HEK293T (cell line): ENCODE measurements at regions not wholly inside any gene's neighbourhood (a gene's known extent, or its start where the extent isn't known, plus 50 kb on each side); places are given as distances from the start of the nearest gene placed in this dataset.

Experiments used
- BHLHE40 ChIP-seq: fragments of 450-650 bp; IDR thresholded peaks from 2 replicates; pipeline ENCODE4 v1.6.1; 2016; ENCODE audit warnings: mild to moderate bottlenecking, moderate library complexity, borderline replicate concordance
- ELF4 ChIP-seq: fragments of 450-650 bp; IDR thresholded peaks from 2 replicates; pipeline ENCODE4 v1.6.1; 2017; ENCODE audit warnings: antibody characterized with exemption
- FOXA1 ChIP-seq: fragments of 450-650 bp; IDR thresholded peaks from 2 replicates; pipeline ENCODE4 v1.6.1; 2016; ENCODE audit warnings: mild to moderate bottlenecking
- FOXM1 ChIP-seq: fragments of 450-650 bp; IDR thresholded peaks from 2 replicates; pipeline ENCODE4 v1.6.1; 2017; ENCODE audit warnings: mild to moderate bottlenecking, borderline replicate concordance
- HDGF ChIP-seq: fragments of 450-650 bp; IDR thresholded peaks from 2 replicates; pipeline ENCODE4 v1.6.1; 2017; ENCODE audit warnings: antibody characterized with exemption, borderline replicate concordance
- NFRKB ChIP-seq: fragments of 450-650 bp; IDR thresholded peaks from 2 replicates; pipeline ENCODE4 v1.6.1; 2016; ENCODE audit warnings: mild to moderate bottlenecking, moderate library complexity
- PKNOX1 ChIP-seq: fragments of 450-650 bp; IDR thresholded peaks from 2 replicates; pipeline ENCODE4 v1.6.1; 2016
- SP1 ChIP-seq: fragments of 450-650 bp; IDR thresholded peaks from 2 replicates; pipeline ENCODE4 v1.6.1; 2017
- SUZ12 ChIP-seq: fragments of 450-650 bp; IDR thresholded peaks from 2 replicates; pipeline ENCODE4 v1.6.1; 2016; ENCODE audit warnings: mild to moderate bottlenecking
- TARDBP ChIP-seq: fragments of 450-650 bp; IDR thresholded peaks from 2 replicates; pipeline ENCODE4 v1.6.1; 2016
- ZNF384 ChIP-seq: fragments of 450-650 bp; IDR thresholded peaks from 2 replicates; pipeline ENCODE4 v1.6.1; 2016

GRCh38 chr20:22400440-22400839 lies 183.9 kb downstream of the FOXA2 start:
- no peak for TF ChIP-seq BHLHE40
- TF ChIP-seq FOXM1 = no peak
- TF ChIP-seq FOXA1 = no peak
- TF ChIP-seq ZNF384 = no peak
- TF ChIP-seq PKNOX1 = no peak
- no peak for TF ChIP-seq TARDBP
- no peak for TF ChIP-seq ELF4
- TF ChIP-seq SP1 = no peak
- no peak for TF ChIP-seq NFRKB
- no peak for TF ChIP-seq HDGF
- TF ChIP-seq SUZ12 = no peak
